Neural cell (in vitro differentiated cells): ENCODE measurements at regions not wholly inside any gene's neighbourhood (a gene's known extent, or its start where the extent isn't known, plus 50 kb on each side); places are given as distances from the start of the nearest gene placed in this dataset.

ENCODE experiments used
- H2AFZ ChIP-seq: fragments of 200-600, 300-800 bp; sonication (generic), shearing (Covaris generic); 2 replicates; pipeline ENCODE4 v1.6.0; 2014; ENCODE audit warnings: low read depth, mild to moderate bottlenecking, antibody characterized with exemption, low read length, moderate library complexity
- H3F3A ChIP-seq: fragments of 200-600 bp; shearing (Covaris generic); 2 replicates; pipeline ENCODE4 v1.6.1; 2016; ENCODE audit warnings: mild to moderate bottlenecking, moderate library complexity, mixed read lengths, antibody characterized with exemption, low read length; ENCODE audit not compliant: insufficient read depth, poor library complexity, severe bottlenecking
- H3K27ac ChIP-seq: fragments of 200-600, 300-800 bp; sonication (generic), shearing (Covaris generic); 2 replicates; pipeline ENCODE4 v1.5.1; 2014; ENCODE audit warnings: mild to moderate bottlenecking, low read length, moderate library complexity
- H3K27me3 ChIP-seq: fragments of 300-800, 200-600 bp; sonication (generic), shearing (Covaris generic); 2 replicates; pipeline ENCODE4 v1.6.0; 2014; ENCODE audit warnings: mild to moderate bottlenecking, low read depth, low read length, moderate library complexity; ENCODE audit not compliant: insufficient read depth
- H3K36me3 ChIP-seq: fragments of 300-800, 200-600 bp; sonication (generic), shearing (Covaris generic); 2 replicates; pipeline ENCODE4 v1.5.1; 2014; ENCODE audit warnings: mild to moderate bottlenecking, antibody characterized with exemption, low read length, moderate library complexity; ENCODE audit not compliant: insufficient read depth
- H3K4me2 ChIP-seq: fragments of 300-800, 200-600 bp; sonication (generic), shearing (Covaris generic); 2 replicates; pipeline ENCODE4 v1.6.0; 2014; ENCODE audit warnings: mild to moderate bottlenecking, low read length
- H3K4me3 ChIP-seq: fragments of 300-800, 200-600 bp; sonication (generic), shearing (Covaris generic); 2 replicates; pipeline ENCODE4 v1.5.1; 2014; ENCODE audit warnings: mild to moderate bottlenecking, low read length, moderate library complexity
- H3K79me2 ChIP-seq: fragments of 200-600 bp; shearing (Covaris generic); replicated peaks from 2 replicates; pipeline ENCODE4 v1.6.0; 2014; ENCODE audit warnings: mild to moderate bottlenecking, low read length, moderate library complexity; ENCODE audit not compliant: insufficient read depth
- H3K9ac ChIP-seq: fragments of 300-800, 200-600 bp; sonication (generic), shearing (Covaris generic); 2 replicates; pipeline ENCODE4 v1.6.1; 2016; ENCODE audit warnings: mild to moderate bottlenecking, low read length, mixed read lengths
- H3K9me2 ChIP-seq: fragments of 200-600 bp; shearing (Covaris generic); 2 replicates; pipeline ENCODE4 v1.6.1; 2016; ENCODE audit warnings: mild to moderate bottlenecking, low read length, mixed read lengths; ENCODE audit not compliant: insufficient read depth
- H3K9me3 ChIP-seq: fragments of 200-600, 300-800 bp; sonication (generic), shearing (Covaris generic); 2 replicates; pipeline ENCODE4 v1.6.1; 2016; ENCODE audit warnings: mild to moderate bottlenecking, mixed run types, low read length, moderate library complexity, mixed read lengths
- H4K20me1 ChIP-seq: fragments of 200-600 bp; shearing (Covaris generic); 2 replicates; pipeline ENCODE4 v1.6.1; 2016; ENCODE audit warnings: mild to moderate bottlenecking, mixed run types; ENCODE audit not compliant: insufficient read depth
- EP300 ChIP-seq: fragments of 450-650 bp; conservative IDR thresholded peaks from 2 replicates; pipeline ENCODE4 v1.6.1; 2014; ENCODE audit warnings: antibody characterized with exemption, mild to moderate bottlenecking, moderate library complexity; ENCODE audit not compliant: poor library complexity, severe bottlenecking
- EZH2 ChIP-seq: fragments of 200-600, 300-800 bp; shearing (Covaris generic), sonication (generic); IDR thresholded peaks from 2 replicates; pipeline ENCODE4 v1.6.1; 2014; ENCODE audit warnings: antibody characterized with exemption, low read length, borderline replicate concordance, mild to moderate bottlenecking; ENCODE audit not compliant: insufficient read depth, poor library complexity, severe bottlenecking
- MXI1 ChIP-seq: fragments of 450-650 bp; conservative IDR thresholded peaks from 2 replicates; pipeline ENCODE4 v1.6.1; 2014; ENCODE audit warnings: antibody characterized with exemption, mild to moderate bottlenecking; ENCODE audit not compliant: poor library complexity, severe bottlenecking
- POLR2AphosphoS5 ChIP-seq: IDR thresholded peaks from 2 replicates; pipeline ENCODE4 v1.6.1; 2012
- RAD21 ChIP-seq: fragments of 450-650 bp; conservative IDR thresholded peaks from 2 replicates; pipeline ENCODE4 v1.6.1; 2014; ENCODE audit warnings: antibody characterized with exemption, mild to moderate bottlenecking, moderate library complexity
- SMC3 ChIP-seq: fragments of 450-650 bp; conservative IDR thresholded peaks from 2 replicates; pipeline ENCODE4 v1.6.1; 2014; ENCODE audit warnings: antibody characterized with exemption, mild to moderate bottlenecking, moderate library complexity; ENCODE audit not compliant: poor library complexity
- TAF1 ChIP-seq: IDR thresholded peaks from 2 replicates; pipeline ENCODE4 v1.6.1; 2012; ENCODE audit warnings: low read depth
- TF ChIP-seq, protein P1 (sequence below): fragments of 450-650 bp; IDR thresholded peaks from 2 replicates; pipeline ENCODE4 v1.5.1; 2014; ENCODE audit warnings: antibody characterized with exemption, mild to moderate bottlenecking, moderate library complexity; ENCODE audit not compliant: poor library complexity, severe bottlenecking
- TF ChIP-seq, protein P2 (sequence below): IDR thresholded peaks from 2 replicates; pipeline ENCODE4 v1.6.1; 2012; ENCODE audit warnings: borderline replicate concordance

DNA sequence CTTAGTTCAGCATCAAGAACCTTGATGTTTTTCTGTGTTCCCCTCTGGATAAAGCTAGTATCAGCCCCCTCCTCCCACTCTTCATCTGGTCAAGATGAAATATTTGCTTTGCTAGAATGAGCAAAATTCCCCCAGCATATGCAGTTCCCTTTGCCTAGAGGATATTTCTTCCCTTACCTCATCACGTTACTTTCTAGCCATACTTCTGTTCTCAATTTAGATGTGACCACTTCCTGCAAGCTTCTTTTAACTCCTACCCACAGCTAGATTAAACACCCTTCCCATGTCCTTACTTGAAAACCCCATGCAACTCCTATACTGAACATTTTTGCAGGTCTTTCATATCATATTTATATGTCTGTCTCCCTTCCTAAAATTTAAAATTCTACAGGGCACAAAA is 178.9 kb upstream of the TUSC1 start:
- H3K4me3 ChIP-seq, result no peak overlapping the region
- H2AFZ ChIP-seq, result no peak overlapping the region
- no peaks in the 10 kb centered on the region for H3K36me3 ChIP-seq
- peaks cover under 1% of the 10 kb centered on the region for H3K9me3 ChIP-seq
- H3K4me2 ChIP-seq, result no peak overlapping the region
- H3K27ac ChIP-seq, result no peak overlapping the region
- H3K27me3 ChIP-seq, result no peaks in the 10 kb centered on the region
- TF ChIP-seq MXI1 (no peak), EZH2 (no peak), RAD21 (no peak), SMC3 (no peak), POLR2AphosphoS5 (no peak), EP300 (no peak), TAF1 (no peak)
- TF ChIP-seq, protein P1, sequence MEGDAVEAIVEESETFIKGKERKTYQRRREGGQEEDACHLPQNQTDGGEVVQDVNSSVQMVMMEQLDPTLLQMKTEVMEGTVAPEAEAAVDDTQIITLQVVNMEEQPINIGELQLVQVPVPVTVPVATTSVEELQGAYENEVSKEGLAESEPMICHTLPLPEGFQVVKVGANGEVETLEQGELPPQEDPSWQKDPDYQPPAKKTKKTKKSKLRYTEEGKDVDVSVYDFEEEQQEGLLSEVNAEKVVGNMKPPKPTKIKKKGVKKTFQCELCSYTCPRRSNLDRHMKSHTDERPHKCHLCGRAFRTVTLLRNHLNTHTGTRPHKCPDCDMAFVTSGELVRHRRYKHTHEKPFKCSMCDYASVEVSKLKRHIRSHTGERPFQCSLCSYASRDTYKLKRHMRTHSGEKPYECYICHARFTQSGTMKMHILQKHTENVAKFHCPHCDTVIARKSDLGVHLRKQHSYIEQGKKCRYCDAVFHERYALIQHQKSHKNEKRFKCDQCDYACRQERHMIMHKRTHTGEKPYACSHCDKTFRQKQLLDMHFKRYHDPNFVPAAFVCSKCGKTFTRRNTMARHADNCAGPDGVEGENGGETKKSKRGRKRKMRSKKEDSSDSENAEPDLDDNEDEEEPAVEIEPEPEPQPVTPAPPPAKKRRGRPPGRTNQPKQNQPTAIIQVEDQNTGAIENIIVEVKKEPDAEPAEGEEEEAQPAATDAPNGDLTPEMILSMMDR, result no peak
- TF ChIP-seq, protein P2, sequence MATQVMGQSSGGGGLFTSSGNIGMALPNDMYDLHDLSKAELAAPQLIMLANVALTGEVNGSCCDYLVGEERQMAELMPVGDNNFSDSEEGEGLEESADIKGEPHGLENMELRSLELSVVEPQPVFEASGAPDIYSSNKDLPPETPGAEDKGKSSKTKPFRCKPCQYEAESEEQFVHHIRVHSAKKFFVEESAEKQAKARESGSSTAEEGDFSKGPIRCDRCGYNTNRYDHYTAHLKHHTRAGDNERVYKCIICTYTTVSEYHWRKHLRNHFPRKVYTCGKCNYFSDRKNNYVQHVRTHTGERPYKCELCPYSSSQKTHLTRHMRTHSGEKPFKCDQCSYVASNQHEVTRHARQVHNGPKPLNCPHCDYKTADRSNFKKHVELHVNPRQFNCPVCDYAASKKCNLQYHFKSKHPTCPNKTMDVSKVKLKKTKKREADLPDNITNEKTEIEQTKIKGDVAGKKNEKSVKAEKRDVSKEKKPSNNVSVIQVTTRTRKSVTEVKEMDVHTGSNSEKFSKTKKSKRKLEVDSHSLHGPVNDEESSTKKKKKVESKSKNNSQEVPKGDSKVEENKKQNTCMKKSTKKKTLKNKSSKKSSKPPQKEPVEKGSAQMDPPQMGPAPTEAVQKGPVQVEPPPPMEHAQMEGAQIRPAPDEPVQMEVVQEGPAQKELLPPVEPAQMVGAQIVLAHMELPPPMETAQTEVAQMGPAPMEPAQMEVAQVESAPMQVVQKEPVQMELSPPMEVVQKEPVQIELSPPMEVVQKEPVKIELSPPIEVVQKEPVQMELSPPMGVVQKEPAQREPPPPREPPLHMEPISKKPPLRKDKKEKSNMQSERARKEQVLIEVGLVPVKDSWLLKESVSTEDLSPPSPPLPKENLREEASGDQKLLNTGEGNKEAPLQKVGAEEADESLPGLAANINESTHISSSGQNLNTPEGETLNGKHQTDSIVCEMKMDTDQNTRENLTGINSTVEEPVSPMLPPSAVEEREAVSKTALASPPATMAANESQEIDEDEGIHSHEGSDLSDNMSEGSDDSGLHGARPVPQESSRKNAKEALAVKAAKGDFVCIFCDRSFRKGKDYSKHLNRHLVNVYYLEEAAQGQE, result no peak
- no peak overlapping the region for H3K9ac ChIP-seq
- no peaks in the 10 kb centered on the region for H3F3A ChIP-seq
- no peaks in the 10 kb centered on the region for H4K20me1 ChIP-seq
- no peaks in the 10 kb centered on the region for H3K79me2 ChIP-seq
- H3K9me2 ChIP-seq, result no peaks in the 10 kb centered on the region

DNA sequence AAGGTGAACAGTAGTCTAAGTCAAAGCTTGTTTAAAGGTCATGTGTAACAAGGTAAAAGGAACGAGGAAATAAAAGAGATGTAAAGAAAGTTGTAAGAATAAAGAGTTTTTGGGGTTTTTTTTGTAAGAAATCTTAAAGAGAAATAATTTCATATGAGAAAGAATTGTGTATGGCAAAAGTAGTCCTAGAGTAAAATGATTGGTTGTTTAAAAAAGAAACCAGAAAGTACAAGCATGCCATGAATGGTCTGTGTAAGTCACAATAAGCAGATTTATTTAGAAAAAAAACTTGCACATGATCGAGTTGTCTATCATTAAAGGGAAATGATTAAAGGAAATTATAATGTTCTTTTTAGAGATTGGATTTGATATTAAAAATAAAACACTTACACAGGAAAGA is 172.6 kb upstream of the TUSC1 start:
- Histone ChIP-seq H3K27ac (no peak overlapping the region), H3K4me2 (no peak overlapping the region), H3K4me3 (no peak overlapping the region), H4K20me1 (no peaks in the 10 kb centered on the region), H3F3A (no peaks in the 10 kb centered on the region), H3K9me3 (peaks cover 3% of the 10 kb centered on the region), H3K79me2 (no peaks in the 10 kb centered on the region), H3K9me2 (no peaks in the 10 kb centered on the region), H3K36me3 (no peaks in the 10 kb centered on the region), H3K27me3 (no peaks in the 10 kb centered on the region), H2AFZ (no peak overlapping the region), H3K9ac (no peak overlapping the region)
- no peak for TF ChIP-seq RAD21
- no peak for TF ChIP-seq TAF1
- TF ChIP-seq, protein P2, result no peak
- no peak for TF ChIP-seq EZH2
- TF ChIP-seq SMC3, result no peak
- TF ChIP-seq, protein P1, result no peak
- no peak for TF ChIP-seq EP300
